CD4-positive, alpha-beta T cell treated with Interleukin-2 at 100 ng/mL for 4 hours (primary cell): ENCODE measurements at regions not wholly inside any gene's neighbourhood (a gene's known extent, or its start where the extent isn't known, plus 50 kb on each side); places are given as distances from the start of the nearest gene placed in this dataset.
"Not testable (repeated sequence)": the region's sequence is repeated elsewhere in the genome, so short reads cannot be mapped to it uniquely, and the experiment has no call there.

Experiments used
- DNase-seq: peaks from one replicate; pipeline ENCODE4 v3.0.0-alpha.2; 2020; ENCODE audit warnings: low spot score

GRCh38 chr6:151671195-151671594, 136.3 kb upstream of the ESR1 start:
- no peak for DNase-seq

GRCh38 chr6:151674578-151674977, 132.9 kb upstream of the ESR1 start:
- DNase-seq = no peak

GRCh38 chr6:151675746-151676459, 131.6 kb upstream of the ESR1 start:
- peak; percentile 56 for DNase-seq

GRCh38 chr6:151676460-151676945, 131.0 kb upstream of the ESR1 start:
- DNase-seq = no peak

GRCh38 chr6:151677404-151677803, 130.1 kb upstream of the ESR1 start:
- no peak for DNase-seq

GRCh38 chr6:151679081-151679480, 128.4 kb upstream of the ESR1 start:
- no peak for DNase-seq

GRCh38 chr6:151679941-151680340, 127.5 kb upstream of the ESR1 start:
- no peak for DNase-seq

GRCh38 chr6:151680846-151681432, 126.5 kb upstream of the ESR1 start:
- no peak for DNase-seq

- no peak for DNase-seq
Measured at GRCh38 chr6:151681433-151682059, 125.9 kb upstream of the ESR1 start.

GRCh38 chr6:151682251-151682650, 125.2 kb upstream of the ESR1 start:
- DNase-seq = no peak

- no peak for DNase-seq
Measured at GRCh38 chr6:151682922-151683321, 124.6 kb upstream of the ESR1 start.

GRCh38 chr6:151683381-151683780, 124.1 kb upstream of the ESR1 start:
- no peak for DNase-seq

- no peak for DNase-seq
Measured at GRCh38 chr6:151689499-151690201, 117.8 kb upstream of the ESR1 start.

GRCh38 chr6:151690303-151690702, 117.2 kb upstream of the ESR1 start:
- DNase-seq = peak; percentile 44

GRCh38 chr6:151690768-151691562, 116.5 kb upstream of the ESR1 start:
- peak; percentile 48 for DNase-seq

- DNase-seq = no peak
Measured at GRCh38 chr6:151692216-151692615, 115.3 kb upstream of the ESR1 start.

GRCh38 chr6:151693366-151693765, 114.1 kb upstream of the ESR1 start:
- no peak for DNase-seq

- DNase-seq = no peak
Measured at GRCh38 chr6:151695156-151695555, 112.3 kb upstream of the ESR1 start.

- not testable (repeated sequence) for DNase-seq
Measured at GRCh38 chr6:151696302-151696701, 111.2 kb upstream of the ESR1 start.

- no peak for DNase-seq
Measured at GRCh38 chr6:151698931-151699700, 108.4 kb upstream of the ESR1 start.

- no peak for DNase-seq
Measured at GRCh38 chr6:151699719-151700118, 107.8 kb upstream of the ESR1 start.
